Colonic mucosa (tissue), 4 donors: ENCODE measurements at regions not wholly inside any gene's neighbourhood (a gene's known extent, or its start where the extent isn't known, plus 50 kb on each side); places are given as distances from the start of the nearest gene placed in this dataset.

Source experiments
- DNase-seq: peaks from one replicate; pipeline ENCODE4 v3.0.0-alpha.2; 2020
- H3K27ac ChIP-seq: fragments of 200-600 bp; one replicate; pipeline ENCODE4 v1.8.0; 2021
- H3K27me3 ChIP-seq: fragments of 200-600 bp; one replicate; pipeline ENCODE4 v1.8.0; 2021
- H3K36me3 ChIP-seq: fragments of 200-600 bp; one replicate; pipeline ENCODE4 v1.8.0; 2021
- H3K4me1 ChIP-seq: fragments of 200-600 bp; one replicate; pipeline ENCODE4 v1.8.0; 2021; ENCODE audit warnings: mild to moderate bottlenecking
- H3K4me3 ChIP-seq: fragments of 200-600 bp; one replicate; pipeline ENCODE4 v1.8.0; 2021
- H3K9ac ChIP-seq, 2 donors: one replicate each; pipeline ENCODE4 v1.7.0; 2013; ENCODE audit warnings: control low read depth in 2 of 2, low read depth in 2 of 2, low read length in 2 of 2
- H3K9me3 ChIP-seq: fragments of 200-600 bp; one replicate; pipeline ENCODE4 v1.8.0; 2021
- intact Hi-C: fragments of 100-400 bp; cut with DNase I; formaldehyde crosslinking; loops from one replicate; pipeline ENCODE4 v1.14.1; 2022
- TF ChIP-seq, protein P1 (sequence below): fragments of 200-600 bp; IDR thresholded peaks from one replicate; pipeline ENCODE4 v1.8.0; 2022; ENCODE audit warnings: antibody characterized with exemption, mild to moderate bottlenecking
- donor health status: healthy.
- donor health status: DM: no; HTN: no; CAD: no.
- donor health status: DM: no; HTN: no; CAD: no.

DNA sequence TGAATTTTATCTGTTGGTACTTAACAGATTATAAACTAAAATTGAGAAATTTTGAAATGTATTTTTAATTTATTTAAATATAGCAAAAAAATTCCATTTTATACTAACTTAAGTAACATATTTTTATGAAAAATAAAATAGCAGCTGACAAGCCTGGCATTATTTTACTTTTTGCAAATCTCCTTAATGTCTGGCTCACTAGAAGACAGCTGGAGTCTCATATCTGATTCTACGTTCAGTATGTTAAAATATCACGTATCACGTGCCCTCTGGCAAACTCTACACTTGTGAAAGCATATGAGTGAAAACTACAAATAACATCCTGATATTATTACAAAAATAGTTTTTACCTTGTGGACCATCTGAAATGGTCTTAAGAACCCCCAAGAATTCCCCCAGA is 513.2 kb upstream of the NBEA start:
- H3K27me3 ChIP-seq = no peaks in the 10 kb centered on the region
- intact Hi-C loops = no loop called here
- H3K36me3 ChIP-seq = no peaks in the 10 kb centered on the region
- H3K27ac ChIP-seq = no peak overlapping the region
- no peak overlapping the region for H3K4me3 ChIP-seq
- TF ChIP-seq, protein P1, sequence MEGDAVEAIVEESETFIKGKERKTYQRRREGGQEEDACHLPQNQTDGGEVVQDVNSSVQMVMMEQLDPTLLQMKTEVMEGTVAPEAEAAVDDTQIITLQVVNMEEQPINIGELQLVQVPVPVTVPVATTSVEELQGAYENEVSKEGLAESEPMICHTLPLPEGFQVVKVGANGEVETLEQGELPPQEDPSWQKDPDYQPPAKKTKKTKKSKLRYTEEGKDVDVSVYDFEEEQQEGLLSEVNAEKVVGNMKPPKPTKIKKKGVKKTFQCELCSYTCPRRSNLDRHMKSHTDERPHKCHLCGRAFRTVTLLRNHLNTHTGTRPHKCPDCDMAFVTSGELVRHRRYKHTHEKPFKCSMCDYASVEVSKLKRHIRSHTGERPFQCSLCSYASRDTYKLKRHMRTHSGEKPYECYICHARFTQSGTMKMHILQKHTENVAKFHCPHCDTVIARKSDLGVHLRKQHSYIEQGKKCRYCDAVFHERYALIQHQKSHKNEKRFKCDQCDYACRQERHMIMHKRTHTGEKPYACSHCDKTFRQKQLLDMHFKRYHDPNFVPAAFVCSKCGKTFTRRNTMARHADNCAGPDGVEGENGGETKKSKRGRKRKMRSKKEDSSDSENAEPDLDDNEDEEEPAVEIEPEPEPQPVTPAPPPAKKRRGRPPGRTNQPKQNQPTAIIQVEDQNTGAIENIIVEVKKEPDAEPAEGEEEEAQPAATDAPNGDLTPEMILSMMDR = no peak
- no peak for DNase-seq
- H3K9me3 ChIP-seq = no peaks in the 10 kb centered on the region
- H3K9ac ChIP-seq = no peak overlapping the region
- H3K4me1 ChIP-seq = no peaks in the 10 kb centered on the region

DNA sequence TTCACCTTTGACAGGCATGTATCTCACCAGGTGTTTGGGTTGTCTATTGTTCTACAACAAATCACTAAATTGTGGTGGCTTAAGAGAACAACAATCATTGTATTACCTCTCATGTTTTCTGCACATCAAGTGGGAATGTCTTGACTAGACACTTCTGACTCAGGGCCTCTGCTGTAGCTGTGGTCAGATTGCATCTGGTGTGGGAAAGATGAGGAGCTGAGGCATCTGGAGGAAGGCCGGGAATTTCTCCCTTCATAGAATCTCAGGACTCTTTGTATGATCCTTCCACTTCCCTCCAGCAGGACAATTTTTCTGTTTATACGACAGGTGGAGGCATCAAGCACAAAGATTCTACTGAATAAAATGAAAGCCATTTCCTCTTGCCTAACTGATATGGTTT is 511.8 kb upstream of the NBEA start:
- Histone ChIP-seq H3K9ac (no peak overlapping the region), H3K27ac (no peak overlapping the region), H3K27me3 (no peaks in the 10 kb centered on the region), H3K4me3 (no peak overlapping the region), H3K4me1 (no peaks in the 10 kb centered on the region), H3K9me3 (no peaks in the 10 kb centered on the region), H3K36me3 (no peaks in the 10 kb centered on the region)
- intact Hi-C loops = no loop called here
- no peak for DNase-seq
- TF ChIP-seq, protein P1 = no peak

DNA sequence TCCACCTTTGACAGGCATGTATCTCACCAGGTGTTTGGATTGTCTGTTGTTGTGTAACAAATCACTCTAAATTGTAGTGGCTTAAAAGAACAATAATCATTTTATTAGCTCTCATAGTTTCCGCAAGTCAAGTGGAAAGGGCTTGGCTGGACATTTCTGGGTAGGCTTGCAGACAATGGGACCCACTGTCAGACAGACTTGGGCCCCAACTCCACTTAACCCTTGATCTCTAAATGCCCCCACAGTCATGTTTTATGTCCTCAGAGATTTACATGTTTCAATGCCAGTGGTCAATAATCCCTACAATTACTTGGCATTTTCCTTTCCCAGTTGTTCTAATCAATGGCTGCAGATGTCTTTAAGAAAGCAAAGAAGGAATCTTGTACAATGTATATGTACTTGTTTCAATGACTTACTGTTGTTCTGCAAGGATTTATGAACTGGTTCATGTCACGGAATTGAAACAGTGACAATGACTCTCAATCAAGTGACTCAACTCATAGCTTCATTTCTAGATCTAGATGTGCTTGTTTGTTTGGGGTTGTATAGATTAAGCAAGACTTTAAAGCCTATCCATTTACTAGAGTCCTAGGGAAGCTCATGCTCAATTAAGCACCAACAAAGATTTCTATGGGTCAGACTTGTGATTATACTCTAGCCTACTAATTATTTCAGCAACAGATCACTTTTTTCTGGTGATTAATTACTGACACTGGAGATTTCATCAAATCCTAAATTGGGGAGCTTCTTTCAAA is 510.1 kb upstream of the NBEA start:
- TF ChIP-seq, protein P1 = no peak
- no peak for DNase-seq
- Histone ChIP-seq H3K27ac (no peak overlapping the region), H3K4me1 (no peaks in the 10 kb centered on the region), H3K9me3 (no peaks in the 10 kb centered on the region), H3K36me3 (no peaks in the 10 kb centered on the region), H3K27me3 (no peaks in the 10 kb centered on the region), H3K9ac (no peak overlapping the region), H3K4me3 (no peak overlapping the region)
- intact Hi-C loops = no loop called here

DNA sequence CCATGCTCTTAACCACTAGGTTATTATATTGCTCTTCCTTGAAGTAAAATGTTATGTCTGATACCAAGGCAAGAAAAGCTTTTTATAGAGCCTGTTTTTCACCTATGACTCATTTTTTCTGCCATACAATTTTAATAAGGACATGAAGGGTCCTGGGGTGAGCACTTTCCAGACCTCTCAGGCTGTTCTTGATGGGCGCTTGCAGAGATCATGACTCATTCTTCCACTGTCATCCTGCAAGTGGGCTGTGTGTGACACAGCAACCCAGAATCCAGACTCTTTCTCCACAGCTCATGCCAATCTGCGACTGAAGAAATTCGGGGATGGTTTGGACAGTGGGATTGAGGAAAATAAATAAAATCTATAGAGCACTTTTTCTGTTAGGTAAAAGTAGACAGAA is 506.7 kb upstream of the NBEA start:
- no peak overlapping the region for H3K27ac ChIP-seq
- no peaks in the 10 kb centered on the region for H3K36me3 ChIP-seq
- H3K27me3 ChIP-seq = no peaks in the 10 kb centered on the region
- DNase-seq = no peak
- TF ChIP-seq, protein P1 = no peak
- H3K9ac ChIP-seq = no peak overlapping the region
- no peak overlapping the region for H3K4me3 ChIP-seq
- H3K4me1 ChIP-seq = no peaks in the 10 kb centered on the region
- no peaks in the 10 kb centered on the region for H3K9me3 ChIP-seq
- intact Hi-C loops = no loop called here

DNA sequence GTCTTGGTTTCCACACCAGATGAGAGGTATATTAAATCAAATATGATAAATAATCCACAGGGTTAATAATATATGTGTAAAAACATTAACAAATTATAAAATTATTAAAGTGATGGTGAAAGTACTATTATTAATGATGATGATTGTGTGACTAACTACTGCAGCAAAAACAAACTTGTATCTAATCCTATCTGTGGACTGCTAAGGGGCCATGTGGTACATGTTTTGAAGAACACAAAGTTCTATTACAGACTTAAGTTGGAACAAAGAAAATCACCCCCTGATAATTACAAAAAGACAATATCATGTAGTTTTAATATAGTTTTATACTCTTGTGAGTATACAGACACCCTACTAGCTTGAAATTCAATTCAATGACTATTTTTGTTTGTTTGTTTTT is 504.2 kb upstream of the NBEA start:
- DNase-seq = no peak
- Histone ChIP-seq H3K4me3 (no peak overlapping the region), H3K27ac (no peak overlapping the region), H3K4me1 (no peaks in the 10 kb centered on the region), H3K27me3 (no peaks in the 10 kb centered on the region), H3K36me3 (no peaks in the 10 kb centered on the region), H3K9ac (no peak overlapping the region), H3K9me3 (no peaks in the 10 kb centered on the region)
- TF ChIP-seq, protein P1 = no peak
- intact Hi-C loops = no loop called here
